ENCODE measurements at regions not wholly inside any gene's neighbourhood (a gene's known extent, or its start where the extent isn't known, plus 50 kb on each side); places are given as distances from the start of the nearest gene placed in this dataset.
"Not testable (repeated sequence)": the region's sequence is repeated elsewhere in the genome, so short reads cannot be mapped to it uniquely, and the experiment has no call there.

- ATAC-seq = no peak
- H3K4me3 Mint-ChIP-seq = no peak overlapping the region
- no peaks in the 10 kb centered on the region for H3K36me3 Mint-ChIP-seq
- H3K9me3 Mint-ChIP-seq (ENCODE audit: low read depth) = no peaks in the 10 kb centered on the region
- no peak for DNase-seq
- CTCF ChIA-PET = no interaction called here
- no peaks in the 10 kb centered on the region for H3K27me3 Mint-ChIP-seq
- H3K4me1 Mint-ChIP-seq = no peaks in the 10 kb centered on the region
- H3K27ac Mint-ChIP-seq = no peak overlapping the region
Measured at GRCh38 chr4:133559987-133560386, 410.9 kb downstream of the PCDH10 start.

DNA sequence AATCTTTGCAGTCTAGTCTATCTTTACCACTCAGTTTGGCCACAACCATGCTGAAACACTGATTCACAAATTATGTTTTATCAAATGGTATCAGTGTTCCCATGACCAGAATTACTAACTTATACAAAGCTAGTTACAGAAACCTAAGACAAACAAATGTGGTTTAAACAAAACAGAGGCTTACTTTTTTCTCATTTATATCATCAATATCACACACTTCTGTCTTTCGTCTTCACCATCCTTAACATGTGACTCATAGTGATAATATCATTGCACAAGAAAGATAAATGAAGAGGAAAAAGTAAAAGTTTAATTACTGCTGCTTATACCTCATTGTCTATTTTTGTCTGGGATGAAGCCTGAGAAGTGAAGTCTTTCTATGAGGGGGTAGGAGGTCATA lies 406.6 kb downstream of the PCDH10 start:
- H3K9me3 Mint-ChIP-seq (ENCODE audit: low read depth) = no peaks in the 10 kb centered on the region
- DNase-seq = no peak
- H3K4me1 Mint-ChIP-seq = no peaks in the 10 kb centered on the region
- H3K27me3 Mint-ChIP-seq = no peaks in the 10 kb centered on the region
- H3K27ac Mint-ChIP-seq = no peak overlapping the region
- CTCF ChIA-PET = no interaction called here
- ATAC-seq = no peak
- no peak overlapping the region for H3K4me3 Mint-ChIP-seq
- no peaks in the 10 kb centered on the region for H3K36me3 Mint-ChIP-seq

DNA sequence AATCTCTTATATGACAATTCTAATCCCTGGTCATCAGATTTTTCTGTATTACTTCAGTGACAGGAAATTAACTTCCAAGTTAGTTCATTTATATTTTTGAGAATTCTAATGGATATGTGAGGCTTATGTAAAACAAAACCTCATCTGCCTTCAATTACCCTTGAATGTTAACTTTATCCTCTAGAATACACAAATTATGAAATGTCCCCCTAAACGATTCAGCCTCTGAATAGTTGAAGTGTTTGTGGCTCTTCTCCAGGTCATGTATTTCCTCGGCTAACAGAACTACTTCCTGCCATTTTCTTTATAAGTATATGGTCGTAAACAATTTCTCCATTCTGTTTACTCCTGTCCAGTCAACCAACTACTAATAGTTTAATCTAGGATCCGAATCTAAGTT lies 401.3 kb downstream of the PCDH10 start:
- CTCF ChIA-PET = no interaction called here
- Mint-ChIP-seq H3K9me3 (ENCODE audit: low read depth) (peaks cover 3% of the 10 kb centered on the region), H3K4me1 (no peaks in the 10 kb centered on the region)

DNA sequence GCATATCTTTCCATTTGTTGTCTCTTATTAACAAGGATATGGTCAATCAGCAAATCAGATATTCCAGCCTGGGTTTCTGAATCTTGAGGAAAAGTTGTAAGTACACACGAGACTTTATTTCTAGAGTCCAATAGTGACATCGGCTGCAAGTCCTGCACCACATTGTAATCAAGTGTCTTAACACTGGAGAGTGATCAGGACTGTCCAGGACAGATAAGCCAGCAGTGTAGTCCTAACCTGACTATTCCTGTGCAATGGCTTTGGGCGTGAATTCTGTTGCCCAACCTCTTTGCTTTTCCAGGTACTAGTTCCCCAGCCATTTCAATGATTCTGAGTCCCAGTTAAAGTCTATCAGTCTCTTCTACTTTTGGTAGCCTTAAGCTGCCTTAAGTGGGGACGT lies 395.0 kb downstream of the PCDH10 start:
- CTCF ChIA-PET = no interaction called here
- DNase-seq (no peak), ATAC-seq (no peak)
- H3K4me3 Mint-ChIP-seq = no peak overlapping the region
- H3K9me3 Mint-ChIP-seq (ENCODE audit: low read depth) = peaks cover 6% of the 10 kb centered on the region
- H3K27ac Mint-ChIP-seq = no peak overlapping the region
- no peaks in the 10 kb centered on the region for H3K36me3 Mint-ChIP-seq
- no peaks in the 10 kb centered on the region for H3K27me3 Mint-ChIP-seq
- H3K4me1 Mint-ChIP-seq = no peaks in the 10 kb centered on the region

More for the DNA sequence above, 401.3 kb downstream of the PCDH10 start:
- no peaks in the 10 kb centered on the region for H3K27me3 Mint-ChIP-seq
- no peak overlapping the region for H3K27ac Mint-ChIP-seq
- H3K4me3 Mint-ChIP-seq = no peak overlapping the region
- ATAC-seq (no peak), DNase-seq (no peak)
- no peaks in the 10 kb centered on the region for H3K36me3 Mint-ChIP-seq

DNA sequence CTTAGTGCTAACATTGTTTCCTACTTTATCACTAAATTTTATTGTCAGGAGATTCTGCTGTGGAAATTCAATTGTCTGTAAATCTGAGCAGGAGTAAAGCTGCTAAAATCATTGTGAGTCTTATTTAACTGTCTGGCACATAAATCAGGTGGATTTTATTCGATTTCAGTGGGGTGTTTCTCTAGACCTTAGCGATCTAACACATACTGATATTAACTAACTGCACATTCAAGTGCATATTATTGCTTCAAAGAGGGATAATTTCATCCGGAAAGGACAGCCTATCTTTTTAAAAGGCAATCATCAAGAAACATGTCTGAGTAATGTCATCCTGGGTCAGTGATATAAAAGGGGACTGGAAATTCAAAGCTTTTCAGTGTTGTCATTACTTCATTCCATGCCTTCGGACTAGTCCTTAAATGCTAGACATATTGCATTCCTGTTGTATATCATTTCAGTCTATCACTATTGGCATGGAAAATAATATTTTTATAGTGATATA lies 388.7 kb downstream of the PCDH10 start:
- Mint-ChIP-seq H3K9me3 (ENCODE audit: low read depth) (peaks cover 5% of the 10 kb centered on the region), H3K4me1 (no peaks in the 10 kb centered on the region), H3K36me3 (no peaks in the 10 kb centered on the region), H3K27me3 (no peaks in the 10 kb centered on the region), H3K4me3 (no peak overlapping the region), H3K27ac (no peak overlapping the region)
- ATAC-seq (no peak), DNase-seq (no peak)
- CTCF ChIA-PET = interaction anchor here (0.6 kb wide), 1 partner anchor 33 kb away, joined by 3 read pairs; no protein-coding TSS in a partner anchor

- ATAC-seq; H3K4me3 Mint-ChIP-seq; H3K36me3 Mint-ChIP-seq; CTCF ChIA-PET; H3K9me3 Mint-ChIP-seq (ENCODE audit: low read depth); H3K27ac Mint-ChIP-seq; DNase-seq; H3K4me1 Mint-ChIP-seq; H3K27me3 Mint-ChIP-seq: not testable (repeated sequence)
Measured at GRCh38 chr4:133534224-133534623, 385.1 kb downstream of the PCDH10 start.

DNA sequence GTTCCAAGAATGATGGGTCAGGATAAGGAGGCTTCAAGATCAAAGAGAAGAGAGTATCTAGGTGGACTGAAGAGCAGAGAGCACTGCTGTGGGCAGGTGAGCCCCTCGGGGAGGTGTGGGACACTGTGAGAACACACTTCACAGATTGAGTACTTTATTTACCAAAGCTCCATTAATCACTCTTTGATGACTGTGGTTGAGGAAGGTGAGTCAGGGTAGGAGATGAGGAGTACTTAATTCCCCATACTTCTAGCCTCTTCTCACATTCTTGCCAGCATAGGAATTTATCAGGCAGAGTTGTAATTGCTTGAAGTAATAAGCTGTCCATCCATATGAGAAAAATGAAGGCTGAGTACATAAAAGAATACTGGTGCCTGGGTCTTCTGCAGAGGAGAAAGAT lies 375.3 kb downstream of the PCDH10 start:
- ATAC-seq (no peak), DNase-seq (no peak)
- Mint-ChIP-seq H3K9me3 (ENCODE audit: low read depth) (no peaks in the 10 kb centered on the region), H3K27me3 (no peaks in the 10 kb centered on the region), H3K36me3 (no peaks in the 10 kb centered on the region), H3K27ac (no peak overlapping the region), H3K4me1 (no peaks in the 10 kb centered on the region), H3K4me3 (no peak overlapping the region)
- CTCF ChIA-PET = no interaction called here

DNA sequence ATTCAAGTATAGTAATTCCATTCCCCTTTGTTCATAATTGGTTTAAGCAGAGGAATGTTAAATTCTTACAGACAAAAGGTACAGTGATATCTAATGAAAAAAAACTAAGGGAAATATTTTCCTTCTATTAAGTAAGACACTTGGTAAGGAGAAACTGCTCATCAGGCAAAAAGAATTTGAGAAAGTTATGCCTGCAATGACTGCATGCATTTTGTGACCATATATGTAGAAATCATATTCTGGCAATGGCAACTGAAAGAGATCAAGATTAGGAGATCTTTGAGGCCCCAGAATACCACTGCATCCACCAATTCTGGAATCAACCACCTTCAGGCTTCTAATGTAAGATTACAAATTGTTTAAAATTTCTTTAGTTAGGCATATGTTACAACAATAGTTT lies 364.8 kb downstream of the PCDH10 start:
- no peaks in the 10 kb centered on the region for H3K4me1 Mint-ChIP-seq
- H3K27ac Mint-ChIP-seq = no peak overlapping the region
- CTCF ChIA-PET = no interaction called here
- DNase-seq (no peak), ATAC-seq (no peak)
- no peaks in the 10 kb centered on the region for H3K36me3 Mint-ChIP-seq
- peaks cover 8% of the 10 kb centered on the region for H3K9me3 Mint-ChIP-seq (ENCODE audit: low read depth)
- no peak overlapping the region for H3K4me3 Mint-ChIP-seq
- H3K27me3 Mint-ChIP-seq = no peaks in the 10 kb centered on the region

DNA sequence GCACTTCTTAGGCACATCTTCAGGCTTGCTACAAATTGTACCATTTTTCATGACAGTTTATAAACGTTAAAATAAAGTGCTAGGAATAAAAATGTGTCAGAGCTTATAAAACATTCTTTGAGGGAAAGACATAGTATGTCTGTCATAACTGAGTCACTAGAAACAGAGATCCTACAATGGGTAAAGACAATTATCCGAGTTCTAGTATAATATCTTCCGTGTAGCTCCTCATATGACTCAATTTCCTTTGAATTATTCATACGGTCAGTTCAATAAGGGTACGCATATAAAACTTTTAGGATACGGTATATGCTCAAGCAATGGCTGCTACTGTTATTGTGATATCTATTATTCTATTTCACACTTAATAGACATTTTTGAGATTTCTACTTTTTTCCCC lies 349.1 kb downstream of the PCDH10 start:
- CTCF ChIA-PET = no interaction called here
- H3K36me3 Mint-ChIP-seq = no peaks in the 10 kb centered on the region
- H3K27ac Mint-ChIP-seq = no peak overlapping the region
- no peak overlapping the region for H3K4me3 Mint-ChIP-seq
- ATAC-seq (no peak), DNase-seq (no peak)
- H3K4me1 Mint-ChIP-seq = no peaks in the 10 kb centered on the region
- peaks cover 3% of the 10 kb centered on the region for H3K9me3 Mint-ChIP-seq (ENCODE audit: low read depth)
- H3K27me3 Mint-ChIP-seq = no peaks in the 10 kb centered on the region

- no peak overlapping the region for H3K27ac Mint-ChIP-seq
- no peak overlapping the region for H3K4me3 Mint-ChIP-seq
- no peaks in the 10 kb centered on the region for H3K27me3 Mint-ChIP-seq
- H3K36me3 Mint-ChIP-seq = no peaks in the 10 kb centered on the region
- CTCF ChIA-PET = no interaction called here
- ATAC-seq = no peak
- H3K9me3 Mint-ChIP-seq (ENCODE audit: low read depth) = peaks cover 5% of the 10 kb centered on the region
- no peak for DNase-seq
- no peaks in the 10 kb centered on the region for H3K4me1 Mint-ChIP-seq
Measured at GRCh38 chr4:133493776-133494175, 344.7 kb downstream of the PCDH10 start.

DNA sequence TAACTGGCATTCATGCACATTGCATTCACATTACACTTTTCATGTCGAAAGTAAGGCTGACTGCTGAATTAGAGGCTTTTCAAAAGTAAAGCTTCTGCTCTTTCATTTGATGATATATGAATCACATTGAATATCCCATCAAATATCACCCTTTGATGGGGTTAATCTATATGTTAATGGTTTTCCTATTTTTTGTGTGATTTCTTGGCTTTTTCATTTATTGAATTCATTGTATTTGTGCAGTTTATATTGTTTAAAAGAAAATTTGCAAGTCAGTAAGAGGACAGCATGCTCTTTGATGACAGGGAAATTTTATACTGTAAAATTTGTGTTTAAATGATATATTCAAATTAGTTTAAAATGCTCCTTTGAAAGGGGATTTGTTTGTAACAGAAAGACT lies 344.1 kb downstream of the PCDH10 start:
- no peak overlapping the region for H3K4me3 Mint-ChIP-seq
- no peaks in the 10 kb centered on the region for H3K4me1 Mint-ChIP-seq
- no peak for DNase-seq
- H3K27me3 Mint-ChIP-seq = no peaks in the 10 kb centered on the region
- CTCF ChIA-PET = no interaction called here
- H3K27ac Mint-ChIP-seq = no peak overlapping the region
- ATAC-seq = no peak
- no peaks in the 10 kb centered on the region for H3K36me3 Mint-ChIP-seq
- peaks cover 5% of the 10 kb centered on the region for H3K9me3 Mint-ChIP-seq (ENCODE audit: low read depth)

DNA sequence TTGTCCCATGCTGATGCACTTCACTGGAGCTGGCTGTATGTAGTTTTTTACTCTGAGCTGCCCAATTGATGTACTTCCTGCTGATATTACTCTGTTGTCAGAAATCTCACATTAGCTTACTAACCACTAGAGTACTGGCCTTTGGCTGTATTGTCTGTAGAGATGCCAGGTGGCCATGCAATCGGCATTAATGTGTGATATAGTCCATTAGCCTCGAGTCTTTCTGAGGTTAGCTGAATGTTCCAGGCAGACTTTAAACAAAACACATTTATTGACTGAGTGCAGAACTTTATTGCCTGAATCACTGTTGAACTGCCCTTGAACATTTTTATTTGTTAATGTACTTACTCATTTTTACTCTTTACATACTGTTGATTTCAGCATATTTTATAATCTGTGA lies 335.2 kb downstream of the PCDH10 start:
- Mint-ChIP-seq H3K9me3 (ENCODE audit: low read depth) (peaks cover 7% of the 10 kb centered on the region), H3K36me3 (no peaks in the 10 kb centered on the region), H3K4me1 (no peaks in the 10 kb centered on the region), H3K27me3 (no peaks in the 10 kb centered on the region), H3K27ac (no peak overlapping the region), H3K4me3 (no peak overlapping the region)
- CTCF ChIA-PET = no interaction called here
- no peak for DNase-seq
- ATAC-seq = no peak

DNA sequence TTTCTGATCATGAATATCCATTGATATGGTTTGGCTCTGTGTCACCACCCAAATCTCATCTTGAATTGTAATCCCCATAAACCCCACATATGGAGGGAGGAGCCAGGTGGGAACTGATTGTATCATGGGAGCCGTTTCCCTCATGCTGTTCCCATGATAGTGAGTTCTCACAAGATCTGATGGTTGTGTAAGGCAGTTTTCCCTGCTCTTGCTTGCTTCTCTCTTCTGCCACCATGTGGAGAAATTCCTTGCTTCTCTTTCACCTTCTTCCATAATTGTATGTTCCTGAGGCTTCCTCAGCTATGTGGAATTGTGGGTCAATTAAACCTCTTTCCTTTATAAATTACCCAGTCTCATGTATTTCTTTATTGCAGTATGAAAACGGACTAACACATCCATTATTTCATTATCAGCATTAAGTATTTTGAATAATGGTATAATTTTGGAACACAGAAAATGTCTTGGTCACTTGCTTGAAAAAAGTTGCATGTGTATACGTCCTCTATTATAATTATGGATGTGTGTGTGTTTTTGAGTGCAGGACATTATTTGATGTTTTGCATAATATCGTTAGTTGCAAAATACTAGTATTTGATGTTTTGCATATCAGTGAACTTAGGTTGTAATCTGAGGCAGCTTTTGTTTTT lies 334.6 kb downstream of the PCDH10 start:
- CTCF ChIA-PET = no interaction called here
- Mint-ChIP-seq H3K27ac (no peak overlapping the region), H3K4me3 (no peak overlapping the region), H3K27me3 (no peaks in the 10 kb centered on the region), H3K36me3 (no peaks in the 10 kb centered on the region), H3K9me3 (ENCODE audit: low read depth) (peaks cover 7% of the 10 kb centered on the region), H3K4me1 (no peaks in the 10 kb centered on the region)
- no peak for ATAC-seq
- DNase-seq = no peak

- CTCF ChIA-PET = no interaction called here
- Mint-ChIP-seq H3K36me3 (no peaks in the 10 kb centered on the region), H3K27ac (no peak overlapping the region), H3K4me1 (no peaks in the 10 kb centered on the region), H3K27me3 (no peaks in the 10 kb centered on the region), H3K9me3 (ENCODE audit: low read depth) (peaks cover 2% of the 10 kb centered on the region), H3K4me3 (no peak overlapping the region)
- no peak for ATAC-seq
- DNase-seq = no peak
Measured at GRCh38 chr4:133476063-133476462, 327.0 kb downstream of the PCDH10 start.

DNA sequence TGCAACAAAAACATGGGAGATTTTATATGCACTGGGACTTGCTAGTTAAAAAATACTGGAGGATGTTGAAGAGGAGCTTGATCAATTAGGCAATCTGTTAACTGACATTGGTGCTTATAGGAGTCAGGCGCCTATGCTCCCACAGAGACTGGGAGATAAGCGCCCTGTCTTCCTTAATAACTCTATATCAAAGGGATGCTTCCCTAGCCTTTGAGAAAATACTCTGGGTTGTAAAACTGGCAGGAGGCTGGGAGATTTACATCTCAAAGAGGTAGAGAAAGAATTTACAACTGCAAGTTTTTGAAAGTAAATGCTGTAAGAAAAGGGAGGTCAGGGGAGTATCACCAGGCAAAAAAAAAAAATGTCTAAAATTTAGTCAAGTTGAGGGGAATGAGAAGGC lies 325.4 kb downstream of the PCDH10 start:
- ATAC-seq (no peak), DNase-seq (no peak)
- Mint-ChIP-seq H3K9me3 (ENCODE audit: low read depth) (peaks cover 2% of the 10 kb centered on the region), H3K4me1 (no peaks in the 10 kb centered on the region), H3K27me3 (no peaks in the 10 kb centered on the region), H3K36me3 (no peaks in the 10 kb centered on the region), H3K4me3 (no peak overlapping the region), H3K27ac (no peak overlapping the region)
- CTCF ChIA-PET = no interaction called here

All from activated CD8-positive, alpha-beta memory T cell treated with anti-CD3 and anti-CD28 coated beads, Interleukin-2, amount 10 ng/mL, durations not matched to agents 7 days and 5 days (primary cell).